ENCODE measurements at regions not wholly inside any gene's neighbourhood (a gene's known extent, or its start where the extent isn't known, plus 50 kb on each side); places are given as distances from the start of the nearest gene placed in this dataset.

DNA sequence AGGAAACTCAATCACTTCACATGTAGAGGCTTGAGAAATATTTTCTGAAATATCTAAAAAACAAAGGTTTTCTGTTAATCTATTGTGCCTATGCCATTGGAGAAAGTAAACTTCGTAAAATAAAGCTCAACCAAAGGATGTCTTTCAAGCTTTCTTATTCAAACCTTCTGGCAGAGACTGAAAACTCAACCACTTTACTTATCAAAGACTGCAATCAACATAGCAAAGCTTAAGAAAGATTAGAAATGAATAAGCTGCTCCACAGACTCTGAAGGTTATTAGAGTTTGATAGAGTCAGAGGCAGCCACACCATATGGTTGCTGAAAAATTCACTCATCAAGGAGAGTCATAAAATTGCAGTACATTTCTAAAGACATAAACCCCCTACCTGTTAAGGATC, 245.8 kb upstream of the MEOX2 start:
- whole genome bisulfite sequencing (ENCODE audit: insufficient coverage) = no CpG with 5 or more reads among the region's 1 CpG
- POLR2A ChIA-PET = no interaction called here
- Histone ChIP-seq H3K4me3 (ENCODE audit: control insufficient read depth in 1 of 2, extremely low read depth in 1 of 2, low read length in 1 of 2) (no peak overlapping the region), H3K9me3 (no peaks in the 10 kb centered on the region), H3K27me3 (replicated peaks in 1 of 2; ENCODE audit: control insufficient read depth in 2 of 2, extremely low read depth in 1 of 2, insufficient read depth in 2 of 2, low read length in 1 of 2) (no peaks in the 10 kb centered on the region), H3K36me3 (ENCODE audit: control insufficient read depth in 2 of 2, extremely low read depth in 1 of 2, insufficient read depth in 1 of 2, low read length in 1 of 2) (no peaks in the 10 kb centered on the region), H3K27ac (ENCODE audit: low read length) (no peak overlapping the region), H3K4me1 (ENCODE audit: control insufficient read depth in 1 of 2, extremely low read depth in 1 of 2, insufficient read depth in 2 of 2, low read length in 2 of 2) (no peaks in the 10 kb centered on the region)
- Mint-ChIP-seq H3K36me3 (no peaks in the 10 kb centered on the region), H3K27ac (no peak overlapping the region), H3K4me3 (no peak overlapping the region), H3K27me3 (no peaks in the 10 kb centered on the region), H3K9me3 (peaks cover 2 to 9% (median 4%) of the 10 kb centered on the region in 3 donors), H3K4me1 (no peaks in the 10 kb centered on the region)
- no peak for ATAC-seq (replicated peaks in 1 of 4)
- CTCF ChIA-PET = no interaction called here
- DNase-seq = no peak

- Mint-ChIP-seq H3K36me3 (no peaks in the 10 kb centered on the region), H3K27ac (no peak overlapping the region), H3K4me1 (no peaks in the 10 kb centered on the region), H3K27me3 (no peaks in the 10 kb centered on the region), H3K4me3 (no peak overlapping the region), H3K9me3 (peaks cover 2 to 9% (median 4%) of the 10 kb centered on the region in 3 donors)
- Histone ChIP-seq H3K27ac (ENCODE audit: low read length) (no peak overlapping the region), H3K27me3 (replicated peaks in 1 of 2; ENCODE audit: control insufficient read depth in 2 of 2, extremely low read depth in 1 of 2, insufficient read depth in 2 of 2, low read length in 1 of 2) (no peaks in the 10 kb centered on the region), H3K4me3 (ENCODE audit: control insufficient read depth in 1 of 2, extremely low read depth in 1 of 2, low read length in 1 of 2) (no peak overlapping the region), H3K9me3 (no peaks in the 10 kb centered on the region), H3K36me3 (ENCODE audit: control insufficient read depth in 2 of 2, extremely low read depth in 1 of 2, insufficient read depth in 1 of 2, low read length in 1 of 2) (no peaks in the 10 kb centered on the region), H3K4me1 (ENCODE audit: control insufficient read depth in 1 of 2, extremely low read depth in 1 of 2, insufficient read depth in 2 of 2, low read length in 2 of 2) (no peaks in the 10 kb centered on the region)
- no peak for ATAC-seq (replicated peaks in 1 of 4)
- WGBS (ENCODE audit: insufficient coverage) = no CpG with 5 or more reads among the region's 1 CpG
- ChIA-PET POLR2A (no interaction called here), CTCF (no interaction called here)
- DNase-seq = no peak
Measured at GRCh38 chr7:15929411-15929810, 242.9 kb upstream of the MEOX2 start.

DNA sequence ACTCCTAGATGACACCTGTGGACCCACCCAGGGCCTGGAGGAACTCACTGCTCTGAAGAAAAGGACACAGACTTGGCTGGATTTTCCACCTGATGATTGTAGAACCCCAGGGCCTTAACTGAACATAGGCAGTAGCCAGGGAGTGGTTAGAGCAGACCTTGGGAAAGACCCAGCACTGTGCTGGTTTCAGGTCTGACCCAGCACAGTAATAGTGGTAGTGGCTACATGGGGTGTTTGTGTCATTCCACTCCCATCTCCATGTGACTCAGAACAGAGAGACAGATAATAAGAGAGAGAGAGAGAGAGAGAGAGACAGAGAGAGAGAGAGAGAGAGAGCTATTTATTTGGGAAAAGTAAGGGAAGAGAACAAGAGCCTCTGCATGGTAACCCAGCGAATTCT, 239.1 kb upstream of the MEOX2 start:
- Mint-ChIP-seq H3K4me3 (no peak overlapping the region), H3K36me3 (no peaks in the 10 kb centered on the region), H3K27me3 (no peaks in the 10 kb centered on the region), H3K27ac (no peak overlapping the region), H3K9me3 (peaks cover 2 to 9% (median 6%) of the 10 kb centered on the region in 3 donors), H3K4me1 (no peaks in the 10 kb centered on the region)
- ChIA-PET POLR2A (no interaction called here), CTCF (no interaction called here)
- ATAC-seq (replicated peaks in 1 of 4) (no peak), DNase-seq (no peak)
- H3K4me1 ChIP-seq (ENCODE audit: control insufficient read depth in 1 of 2, extremely low read depth in 1 of 2, insufficient read depth in 2 of 2, low read length in 2 of 2) = no peaks in the 10 kb centered on the region
- no peak overlapping the region for H3K27ac ChIP-seq (ENCODE audit: low read length)
- no peaks in the 10 kb centered on the region for H3K9me3 ChIP-seq
- H3K27me3 ChIP-seq (replicated peaks in 1 of 2; ENCODE audit: control insufficient read depth in 2 of 2, extremely low read depth in 1 of 2, insufficient read depth in 2 of 2, low read length in 1 of 2) = no peaks in the 10 kb centered on the region
- no peak overlapping the region for H3K4me3 ChIP-seq (ENCODE audit: control insufficient read depth in 1 of 2, extremely low read depth in 1 of 2, low read length in 1 of 2)
- H3K36me3 ChIP-seq (ENCODE audit: control insufficient read depth in 2 of 2, extremely low read depth in 1 of 2, insufficient read depth in 1 of 2, low read length in 1 of 2) = no peaks in the 10 kb centered on the region
- no CpG with 5 or more reads among the region's 1 CpG for WGBS (ENCODE audit: insufficient coverage)

GRCh38 chr7:15924910-15925309, 238.4 kb upstream of the MEOX2 start:
- no peaks in the 10 kb centered on the region for H3K27me3 Mint-ChIP-seq
- no peak for DNase-seq
- 78% methylated on average over 1 of the region's 1 CpG for WGBS (ENCODE audit: insufficient coverage)

DNA sequence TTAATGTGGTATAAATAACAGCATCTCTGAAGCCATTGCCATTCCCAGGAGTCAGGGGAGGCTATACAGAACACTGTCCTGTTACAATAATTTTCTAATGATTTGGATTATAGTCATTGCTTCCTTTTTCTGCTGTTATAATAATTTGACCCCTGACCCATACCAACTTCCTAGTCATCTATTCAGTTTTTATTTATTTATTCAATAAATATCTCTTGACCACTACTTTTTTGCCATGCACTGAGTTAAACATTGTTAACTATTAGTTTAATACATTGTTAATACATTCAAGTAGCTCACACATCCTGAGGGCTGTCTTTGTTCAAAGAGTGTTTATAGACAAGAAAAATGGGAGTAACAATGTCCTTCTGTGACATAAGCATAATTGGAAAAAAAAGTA, 235.5 kb upstream of the MEOX2 start:
- Mint-ChIP-seq H3K4me1 (no peaks in the 10 kb centered on the region), H3K27ac (no peak overlapping the region), H3K9me3 (peaks cover 3 to 17% (median 6%) of the 10 kb centered on the region in 3 donors), H3K36me3 (no peaks in the 10 kb centered on the region), H3K27me3 (no peaks in the 10 kb centered on the region), H3K4me3 (no peak overlapping the region)
- Histone ChIP-seq H3K9me3 (no peaks in the 10 kb centered on the region), H3K36me3 (ENCODE audit: control insufficient read depth in 2 of 2, extremely low read depth in 1 of 2, insufficient read depth in 1 of 2, low read length in 1 of 2) (no peaks in the 10 kb centered on the region), H3K4me3 (ENCODE audit: control insufficient read depth in 1 of 2, extremely low read depth in 1 of 2, low read length in 1 of 2) (no peak overlapping the region), H3K4me1 (ENCODE audit: control insufficient read depth in 1 of 2, extremely low read depth in 1 of 2, insufficient read depth in 2 of 2, low read length in 2 of 2) (no peaks in the 10 kb centered on the region), H3K27ac (ENCODE audit: low read length) (no peak overlapping the region), H3K27me3 (replicated peaks in 1 of 2; ENCODE audit: control insufficient read depth in 2 of 2, extremely low read depth in 1 of 2, insufficient read depth in 2 of 2, low read length in 1 of 2) (no peaks in the 10 kb centered on the region)
- DNase-seq (no peak), ATAC-seq (replicated peaks in 1 of 4) (no peak)
- CTCF ChIA-PET = no interaction called here
- POLR2A ChIA-PET = interaction anchor here in 1 of 2 donors (0.6 kb wide), 1 partner anchor 292 kb away, joined by 4 read pairs; no protein-coding TSS in a partner anchor

More at GRCh38 chr7:15924910-15925309, 238.4 kb upstream of the MEOX2 start:
- Mint-ChIP-seq H3K4me3 (no peak overlapping the region), H3K9me3 (peaks cover 2 to 9% (median 6%) of the 10 kb centered on the region in 3 donors), H3K36me3 (no peaks in the 10 kb centered on the region), H3K27ac (no peak overlapping the region), H3K4me1 (no peaks in the 10 kb centered on the region)
- Histone ChIP-seq H3K4me3 (ENCODE audit: control insufficient read depth in 1 of 2, extremely low read depth in 1 of 2, low read length in 1 of 2) (no peak overlapping the region), H3K36me3 (ENCODE audit: control insufficient read depth in 2 of 2, extremely low read depth in 1 of 2, insufficient read depth in 1 of 2, low read length in 1 of 2) (no peaks in the 10 kb centered on the region), H3K9me3 (no peaks in the 10 kb centered on the region), H3K27ac (ENCODE audit: low read length) (no peak overlapping the region), H3K27me3 (replicated peaks in 1 of 2; ENCODE audit: control insufficient read depth in 2 of 2, extremely low read depth in 1 of 2, insufficient read depth in 2 of 2, low read length in 1 of 2) (no peaks in the 10 kb centered on the region), H3K4me1 (ENCODE audit: control insufficient read depth in 1 of 2, extremely low read depth in 1 of 2, insufficient read depth in 2 of 2, low read length in 2 of 2) (no peaks in the 10 kb centered on the region)
- ChIA-PET CTCF (no interaction called here), POLR2A (no interaction called here)
- ATAC-seq (replicated peaks in 1 of 4) = no peak

DNA sequence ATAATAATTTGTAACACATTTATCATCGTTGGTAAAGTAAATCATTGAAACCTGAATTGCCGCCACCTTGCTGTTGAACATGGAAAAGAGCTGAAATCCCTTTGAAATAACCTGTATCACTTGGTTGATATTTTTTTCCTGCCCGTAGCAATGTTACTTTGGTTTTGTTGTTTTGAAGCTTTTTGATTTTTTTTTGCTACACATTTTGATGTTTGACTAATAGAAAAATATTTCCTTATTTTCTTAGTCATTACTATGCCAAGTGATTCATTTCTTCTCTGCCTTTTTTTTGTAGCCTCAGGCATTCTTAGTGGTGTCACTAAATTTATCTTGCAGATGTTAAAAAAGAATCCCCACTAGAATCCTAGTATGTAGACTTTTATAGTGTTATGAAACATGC, 235.1 kb upstream of the MEOX2 start:
- Histone ChIP-seq H3K36me3 (ENCODE audit: control insufficient read depth in 2 of 2, extremely low read depth in 1 of 2, insufficient read depth in 1 of 2, low read length in 1 of 2) (no peaks in the 10 kb centered on the region), H3K9me3 (no peaks in the 10 kb centered on the region), H3K4me3 (ENCODE audit: control insufficient read depth in 1 of 2, extremely low read depth in 1 of 2, low read length in 1 of 2) (no peak overlapping the region), H3K4me1 (ENCODE audit: control insufficient read depth in 1 of 2, extremely low read depth in 1 of 2, insufficient read depth in 2 of 2, low read length in 2 of 2) (no peaks in the 10 kb centered on the region), H3K27ac (ENCODE audit: low read length) (no peak overlapping the region), H3K27me3 (replicated peaks in 1 of 2; ENCODE audit: control insufficient read depth in 2 of 2, extremely low read depth in 1 of 2, insufficient read depth in 2 of 2, low read length in 1 of 2) (no peaks in the 10 kb centered on the region)
- no peak for DNase-seq
- ChIA-PET CTCF (no interaction called here), POLR2A (interaction anchor here in 1 of 2 donors (0.6 kb wide), 1 partner anchor 291 kb away, joined by 4 read pairs; no protein-coding TSS in a partner anchor)
- H3K36me3 Mint-ChIP-seq = no peaks in the 10 kb centered on the region
- peaks cover 3 to 17% (median 6%) of the 10 kb centered on the region in 3 donors for H3K9me3 Mint-ChIP-seq
- no peaks in the 10 kb centered on the region for H3K27me3 Mint-ChIP-seq
- ATAC-seq (replicated peaks in 1 of 4) = no peak
- no peak overlapping the region for H3K4me3 Mint-ChIP-seq
- no peak overlapping the region for H3K27ac Mint-ChIP-seq
- no peaks in the 10 kb centered on the region for H3K4me1 Mint-ChIP-seq
- no CpG with 5 or more reads among the region's 3 CpGs for WGBS (ENCODE audit: insufficient coverage)

- Mint-ChIP-seq H3K27ac (no peak overlapping the region), H3K27me3 (no peaks in the 10 kb centered on the region), H3K4me1 (no peaks in the 10 kb centered on the region), H3K9me3 (peaks cover 3 to 17% (median 6%) of the 10 kb centered on the region in 3 donors), H3K4me3 (no peak overlapping the region), H3K36me3 (no peaks in the 10 kb centered on the region)
- no peaks in the 10 kb centered on the region for H3K36me3 ChIP-seq (ENCODE audit: control insufficient read depth in 2 of 2, extremely low read depth in 1 of 2, insufficient read depth in 1 of 2, low read length in 1 of 2)
- DNase-seq (no peak), ATAC-seq (replicated peaks in 1 of 4) (no peak)
- 86% methylated on average over 4 of the region's 7 CpGs for WGBS (ENCODE audit: insufficient coverage)
- POLR2A ChIA-PET = no interaction called here
- CTCF ChIA-PET = no interaction called here
- no peaks in the 10 kb centered on the region for H3K4me1 ChIP-seq (ENCODE audit: control insufficient read depth in 1 of 2, extremely low read depth in 1 of 2, insufficient read depth in 2 of 2, low read length in 2 of 2)
- no peaks in the 10 kb centered on the region for H3K27me3 ChIP-seq (replicated peaks in 1 of 2; ENCODE audit: control insufficient read depth in 2 of 2, extremely low read depth in 1 of 2, insufficient read depth in 2 of 2, low read length in 1 of 2)
- H3K4me3 ChIP-seq (ENCODE audit: control insufficient read depth in 1 of 2, extremely low read depth in 1 of 2, low read length in 1 of 2) = no peak overlapping the region
- H3K27ac ChIP-seq (ENCODE audit: low read length) = no peak overlapping the region
- H3K9me3 ChIP-seq = no peaks in the 10 kb centered on the region
Measured at GRCh38 chr7:15920953-15921352, 234.5 kb upstream of the MEOX2 start.
